GM12872 (cell line): ENCODE measurements at regions not wholly inside any gene's neighbourhood (a gene's known extent, or its start where the extent isn't known, plus 50 kb on each side); places are given as distances from the start of the nearest gene placed in this dataset.

ENCODE experiments used
- CTCF ChIP-seq: IDR thresholded peaks from 3 replicates; pipeline ENCODE4 v1.5.1; 2011; ENCODE audit warnings: low read depth, mild to moderate bottlenecking, low read length, moderate library complexity; ENCODE audit not compliant: insufficient read depth

- no peak for TF ChIP-seq CTCF
Observed at GRCh38 chr1:14352897-14353296, 245.6 kb upstream of the KAZN start.

- TF ChIP-seq CTCF, result no peak
Observed at GRCh38 chr1:14362331-14362730, 236.2 kb upstream of the KAZN start.

GRCh38 chr1:14363036-14363590 is 235.4 kb upstream of the KAZN start:
- TF ChIP-seq CTCF, result no peak

- 0 out of 3 replicates have a peak, but pooled peaks have one; percentile 4 for TF ChIP-seq CTCF
Observed at GRCh38 chr1:14363707-14364413, 234.6 kb upstream of the KAZN start.

- no peak for TF ChIP-seq CTCF
Observed at GRCh38 chr1:14365301-14365988, 233.0 kb upstream of the KAZN start.

- TF ChIP-seq CTCF, result no peak
Observed at GRCh38 chr1:14366091-14367018, 232.1 kb upstream of the KAZN start.

GRCh38 chr1:14367451-14367850 is 231.0 kb upstream of the KAZN start:
- no peak for TF ChIP-seq CTCF
